Endodermal cell (in vitro differentiated cells): ENCODE measurements at regions not wholly inside any gene's neighbourhood (a gene's known extent, or its start where the extent isn't known, plus 50 kb on each side); places are given as distances from the start of the nearest gene placed in this dataset.

Experiments
- DNase-seq: peaks from one replicate; pipeline ENCODE4 v3.0.0-alpha.2; 2017
- H3K27ac ChIP-seq: 2 replicates; pipeline ENCODE4 v1.5.1; 2013; ENCODE audit warnings: mild to moderate bottlenecking, low read depth, low read length, moderate library complexity
- H3K27me3 ChIP-seq: 2 replicates; pipeline ENCODE4 v1.6.1; 2013; ENCODE audit warnings: mild to moderate bottlenecking, low read length, moderate library complexity; ENCODE audit not compliant: insufficient read depth, control insufficient read depth, poor library complexity, severe bottlenecking
- H3K36me3 ChIP-seq: 2 replicates; pipeline ENCODE4 v1.7.0; 2013; ENCODE audit warnings: mild to moderate bottlenecking, low read length, moderate library complexity; ENCODE audit not compliant: control insufficient read depth, insufficient read depth
- H3K4me1 ChIP-seq: one replicate; pipeline ENCODE4 v1.7.0; 2013; ENCODE audit warnings: low read length; ENCODE audit not compliant: control insufficient read depth, insufficient read depth
- H3K4me3 ChIP-seq: 2 replicates; pipeline ENCODE4 v1.5.1; 2013; ENCODE audit warnings: mild to moderate bottlenecking, low read length, moderate library complexity
- H3K9ac ChIP-seq: 2 replicates; pipeline ENCODE4 v1.6.1; 2013; ENCODE audit warnings: mild to moderate bottlenecking, low read length, moderate library complexity; ENCODE audit not compliant: poor library complexity, severe bottlenecking; ENCODE audit errors: extremely low read depth
- H3K9me3 ChIP-seq: 2 replicates; pipeline ENCODE4 v1.6.1; 2013; ENCODE audit warnings: mild to moderate bottlenecking, low read length, moderate library complexity; ENCODE audit not compliant: control insufficient read depth
- H3K27ac Mint-ChIP-seq: 2 replicates; pipeline ENCODE4 v1.8.0; 2020; ENCODE audit warnings: mixed read lengths
- H3K27me3 Mint-ChIP-seq: 2 replicates; pipeline ENCODE4 v1.8.0; 2021; ENCODE audit warnings: mild to moderate bottlenecking, mixed read lengths; ENCODE audit not compliant: insufficient read depth
- H3K36me3 Mint-ChIP-seq: 2 replicates; pipeline ENCODE4 v1.8.0; 2020; ENCODE audit warnings: low read depth, mixed read lengths
- H3K4me1 Mint-ChIP-seq: 2 replicates; pipeline ENCODE4 v1.8.0; 2020; ENCODE audit warnings: mixed read lengths
- H3K4me3 Mint-ChIP-seq: 2 replicates; pipeline ENCODE4 v1.8.0; 2020; ENCODE audit warnings: mild to moderate bottlenecking, moderate library complexity, mixed read lengths
- H3K9me3 Mint-ChIP-seq: 2 replicates; pipeline ENCODE4 v1.8.0; 2020; ENCODE audit warnings: mild to moderate bottlenecking, mixed read lengths
- WGBS, 2 experiments: methylation state at CpG; one replicate each; pipeline versions ENCODE4 v1.1.5 to v1.1.7; 2013; ENCODE audit warnings: missing lambda C conversion rate in 2 of 2, mixed read lengths in 1 of 2; ENCODE audit not compliant: insufficient coverage in 1 of 2, insufficient read length in 1 of 2; 5-methylcytosine and 5-hydroxymethylcytosine counted together
- TF ChIP-seq, protein P1 (sequence below): fragments of 200-600 bp; sonication (generic); conservative IDR thresholded peaks from 2 replicates; pipeline ENCODE4 v1.5.0; 2021; ENCODE audit warnings: antibody characterized with exemption, mild to moderate bottlenecking

DNA sequence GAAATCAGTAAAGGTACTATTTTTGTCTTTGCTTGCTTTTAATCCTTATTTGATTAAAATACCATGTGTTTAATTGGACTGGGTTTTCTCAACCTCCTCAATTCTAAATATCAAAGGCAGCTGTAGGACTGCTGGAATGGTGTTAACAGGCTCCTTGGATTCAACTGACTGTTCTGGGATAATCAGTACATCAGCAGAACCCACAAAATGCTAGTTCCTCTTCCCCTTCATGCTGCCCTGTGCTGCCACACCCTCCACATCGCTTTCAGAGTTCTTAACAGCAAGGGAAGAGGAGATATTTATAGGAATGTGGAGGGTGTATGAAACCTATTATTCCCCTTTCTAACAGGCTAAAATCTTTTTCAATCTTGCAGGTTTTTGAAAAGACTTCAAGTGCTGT, 82.4 kb downstream of the KCTD12 start:
- Mint-ChIP-seq H3K4me1 (no peaks in the 10 kb centered on the region), H3K4me3 (no peak overlapping the region), H3K36me3 (no peaks in the 10 kb centered on the region), H3K9me3 (peaks cover 8% of the 10 kb centered on the region), H3K27ac (no peak overlapping the region), H3K27me3 (no peaks in the 10 kb centered on the region)
- no peak overlapping the region for H3K9ac ChIP-seq
- no peaks in the 10 kb centered on the region for H3K4me1 ChIP-seq
- peaks cover 5% of the 10 kb centered on the region for H3K9me3 ChIP-seq
- no peaks in the 10 kb centered on the region for H3K27me3 ChIP-seq
- TF ChIP-seq, protein P1, sequence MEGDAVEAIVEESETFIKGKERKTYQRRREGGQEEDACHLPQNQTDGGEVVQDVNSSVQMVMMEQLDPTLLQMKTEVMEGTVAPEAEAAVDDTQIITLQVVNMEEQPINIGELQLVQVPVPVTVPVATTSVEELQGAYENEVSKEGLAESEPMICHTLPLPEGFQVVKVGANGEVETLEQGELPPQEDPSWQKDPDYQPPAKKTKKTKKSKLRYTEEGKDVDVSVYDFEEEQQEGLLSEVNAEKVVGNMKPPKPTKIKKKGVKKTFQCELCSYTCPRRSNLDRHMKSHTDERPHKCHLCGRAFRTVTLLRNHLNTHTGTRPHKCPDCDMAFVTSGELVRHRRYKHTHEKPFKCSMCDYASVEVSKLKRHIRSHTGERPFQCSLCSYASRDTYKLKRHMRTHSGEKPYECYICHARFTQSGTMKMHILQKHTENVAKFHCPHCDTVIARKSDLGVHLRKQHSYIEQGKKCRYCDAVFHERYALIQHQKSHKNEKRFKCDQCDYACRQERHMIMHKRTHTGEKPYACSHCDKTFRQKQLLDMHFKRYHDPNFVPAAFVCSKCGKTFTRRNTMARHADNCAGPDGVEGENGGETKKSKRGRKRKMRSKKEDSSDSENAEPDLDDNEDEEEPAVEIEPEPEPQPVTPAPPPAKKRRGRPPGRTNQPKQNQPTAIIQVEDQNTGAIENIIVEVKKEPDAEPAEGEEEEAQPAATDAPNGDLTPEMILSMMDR, result no peak
- WGBS, 2 experiments, result no CpG with 5 or more reads among the region's 1 CpG
- no peaks in the 10 kb centered on the region for H3K36me3 ChIP-seq
- no peak for DNase-seq
- no peak overlapping the region for H3K27ac ChIP-seq
- H3K4me3 ChIP-seq, result no peak overlapping the region

- H3K4me3 ChIP-seq, result no peak overlapping the region
- Mint-ChIP-seq H3K27ac (no peak overlapping the region), H3K36me3 (no peaks in the 10 kb centered on the region), H3K9me3 (no peaks in the 10 kb centered on the region), H3K27me3 (no peaks in the 10 kb centered on the region), H3K4me3 (no peak overlapping the region), H3K4me1 (no peaks in the 10 kb centered on the region)
- TF ChIP-seq, protein P1, result no peak
- H3K27me3 ChIP-seq, result no peaks in the 10 kb centered on the region
- no peaks in the 10 kb centered on the region for H3K4me1 ChIP-seq
- no peak for DNase-seq
- H3K27ac ChIP-seq, result no peak overlapping the region
- H3K36me3 ChIP-seq, result no peaks in the 10 kb centered on the region
- 100% methylated on average over 1 to 2 of the region's 2 CpGs for WGBS, 2 experiments
- H3K9ac ChIP-seq, result no peak overlapping the region
- H3K9me3 ChIP-seq, result no peaks in the 10 kb centered on the region
Measured at GRCh38 chr13:76800943-76801342, 85.3 kb downstream of the KCTD12 start.

- no peaks in the 10 kb centered on the region for H3K9me3 Mint-ChIP-seq
- no peak for DNase-seq
- H3K36me3 Mint-ChIP-seq, result no peaks in the 10 kb centered on the region
- H3K27ac Mint-ChIP-seq, result peak overlapping the region; percentile 6
- H3K27me3 Mint-ChIP-seq, result no peaks in the 10 kb centered on the region
- Histone ChIP-seq H3K27me3 (no peaks in the 10 kb centered on the region), H3K4me1 (no peaks in the 10 kb centered on the region), H3K36me3 (no peaks in the 10 kb centered on the region), H3K9ac (no peak overlapping the region), H3K9me3 (no peaks in the 10 kb centered on the region), H3K4me3 (no peak overlapping the region), H3K27ac (no peak overlapping the region)
- TF ChIP-seq, protein P1, result no peak
- no peak overlapping the region for H3K4me3 Mint-ChIP-seq
- 91 to 100% methylated on average over 1 to 2 of the region's 3 CpGs for WGBS, 2 experiments
- H3K4me1 Mint-ChIP-seq, result no peaks in the 10 kb centered on the region
Measured at GRCh38 chr13:76799696-76800095, 86.5 kb downstream of the KCTD12 start.
